ENCODE measurements at regions not wholly inside any gene's neighbourhood (a gene's known extent, or its start where the extent isn't known, plus 50 kb on each side); places are given as distances from the start of the nearest gene placed in this dataset.

DNA sequence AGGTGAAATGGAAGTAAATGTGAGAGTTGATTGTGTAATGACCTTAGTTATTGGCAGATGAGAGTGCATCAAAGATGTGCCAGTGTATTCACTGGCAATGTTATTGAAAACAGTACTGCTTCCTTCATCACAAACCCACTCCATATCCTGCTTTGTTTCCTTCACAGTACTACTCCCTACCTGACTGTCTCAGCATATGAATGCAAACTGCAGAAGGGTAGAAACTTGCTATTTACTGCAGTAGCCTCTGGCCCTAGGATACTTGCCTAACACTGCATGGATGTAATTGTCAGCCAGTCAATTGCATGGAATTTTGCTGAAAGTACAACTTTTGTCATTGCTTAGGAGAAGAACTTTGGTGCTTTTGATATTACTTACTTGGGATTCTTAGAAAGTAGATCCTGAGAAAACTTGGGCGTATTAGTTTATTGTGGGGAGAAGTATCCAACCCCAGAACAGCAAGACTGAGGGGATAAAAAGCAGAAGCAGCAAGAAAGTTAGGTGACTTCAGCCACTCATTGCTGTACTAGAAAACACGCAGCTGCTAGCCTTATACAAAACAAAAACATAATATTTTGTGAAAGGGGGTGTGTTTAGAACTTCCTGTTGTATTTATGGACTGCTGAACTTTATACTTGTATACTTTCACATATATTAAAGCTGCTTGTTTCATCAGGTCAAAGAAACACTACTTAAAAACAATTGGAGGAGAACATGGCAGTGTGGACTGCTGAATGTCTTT is 219.0 kb downstream of the CCNG2 start:
- no peak for DNase-seq (ENCODE audit: low read depth)
- in situ Hi-C loops (cut with HindIII; ENCODE audit: low sequenced_read_pairs), result no loop called here
- H3K4me3 ChIP-seq (ENCODE audit: low read depth, low read length), result no peak overlapping the region
- TF ChIP-seq, protein P1, sequence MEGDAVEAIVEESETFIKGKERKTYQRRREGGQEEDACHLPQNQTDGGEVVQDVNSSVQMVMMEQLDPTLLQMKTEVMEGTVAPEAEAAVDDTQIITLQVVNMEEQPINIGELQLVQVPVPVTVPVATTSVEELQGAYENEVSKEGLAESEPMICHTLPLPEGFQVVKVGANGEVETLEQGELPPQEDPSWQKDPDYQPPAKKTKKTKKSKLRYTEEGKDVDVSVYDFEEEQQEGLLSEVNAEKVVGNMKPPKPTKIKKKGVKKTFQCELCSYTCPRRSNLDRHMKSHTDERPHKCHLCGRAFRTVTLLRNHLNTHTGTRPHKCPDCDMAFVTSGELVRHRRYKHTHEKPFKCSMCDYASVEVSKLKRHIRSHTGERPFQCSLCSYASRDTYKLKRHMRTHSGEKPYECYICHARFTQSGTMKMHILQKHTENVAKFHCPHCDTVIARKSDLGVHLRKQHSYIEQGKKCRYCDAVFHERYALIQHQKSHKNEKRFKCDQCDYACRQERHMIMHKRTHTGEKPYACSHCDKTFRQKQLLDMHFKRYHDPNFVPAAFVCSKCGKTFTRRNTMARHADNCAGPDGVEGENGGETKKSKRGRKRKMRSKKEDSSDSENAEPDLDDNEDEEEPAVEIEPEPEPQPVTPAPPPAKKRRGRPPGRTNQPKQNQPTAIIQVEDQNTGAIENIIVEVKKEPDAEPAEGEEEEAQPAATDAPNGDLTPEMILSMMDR (IDR thresholded peaks at IDR 0.05; ENCODE audit: low read depth, low read length, missing control alignments), result no peak

DNA sequence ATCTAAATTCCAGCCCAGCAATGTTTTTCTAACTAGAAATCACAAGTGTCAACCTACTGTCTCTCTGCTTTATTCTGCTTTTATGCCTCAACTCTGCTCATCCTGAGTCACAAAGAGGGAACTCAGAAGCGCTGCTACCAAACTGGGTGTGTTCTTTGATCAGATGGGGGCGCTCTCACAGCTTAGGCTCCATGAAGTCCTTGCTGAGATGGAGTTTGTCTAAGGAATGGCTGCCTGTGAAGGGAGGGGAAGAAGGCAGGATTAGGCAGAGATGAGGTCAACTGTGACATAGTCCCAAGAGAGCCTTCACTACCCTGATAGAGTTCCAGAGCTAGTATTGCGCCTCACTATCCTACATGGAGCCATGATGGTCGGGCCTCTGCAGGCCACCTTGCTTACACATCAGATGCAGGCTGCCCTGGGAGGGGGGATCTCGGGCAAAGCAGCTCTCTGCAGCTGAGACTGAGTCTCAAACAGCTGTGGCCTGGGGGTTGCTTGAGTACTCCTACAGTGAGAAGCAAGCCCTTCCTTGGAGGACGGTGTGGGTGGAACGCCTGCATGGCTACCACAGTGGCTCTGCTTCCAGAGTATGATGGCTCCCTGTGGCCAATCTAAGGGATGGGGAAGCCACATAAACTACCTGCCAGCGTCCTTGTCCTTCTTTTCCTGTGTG is 219.9 kb downstream of the CCNG2 start:
- DNase-seq (ENCODE audit: low read depth), result no peak
- no peak overlapping the region for H3K4me3 ChIP-seq (ENCODE audit: low read depth, low read length)
- in situ Hi-C loops (cut with HindIII; ENCODE audit: low sequenced_read_pairs), result no loop called here
- TF ChIP-seq, protein P1 (IDR thresholded peaks at IDR 0.05; ENCODE audit: low read depth, low read length, missing control alignments), result no peak

DNA sequence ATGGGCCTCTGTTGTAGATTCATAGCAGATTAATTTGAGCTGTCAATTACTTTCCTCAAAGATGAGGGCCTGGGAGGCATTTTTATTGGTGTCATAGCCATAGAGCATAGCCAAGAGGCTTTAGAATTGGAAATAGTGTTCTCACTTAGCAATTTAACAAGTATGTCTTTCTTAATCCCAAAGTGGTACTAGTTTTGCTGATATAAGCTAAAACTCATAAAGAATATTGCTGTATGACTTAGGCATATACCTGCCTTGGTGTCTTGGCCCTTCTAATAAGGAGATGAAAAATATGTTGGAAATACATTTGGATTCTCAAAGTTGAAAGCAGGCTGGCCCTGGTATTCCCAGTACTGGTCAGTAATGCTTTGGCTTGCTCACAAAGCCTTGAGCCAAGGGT is 221.5 kb upstream of the CXCL13 start:
- in situ Hi-C loops (cut with HindIII; ENCODE audit: low sequenced_read_pairs), result no loop called here

DNA sequence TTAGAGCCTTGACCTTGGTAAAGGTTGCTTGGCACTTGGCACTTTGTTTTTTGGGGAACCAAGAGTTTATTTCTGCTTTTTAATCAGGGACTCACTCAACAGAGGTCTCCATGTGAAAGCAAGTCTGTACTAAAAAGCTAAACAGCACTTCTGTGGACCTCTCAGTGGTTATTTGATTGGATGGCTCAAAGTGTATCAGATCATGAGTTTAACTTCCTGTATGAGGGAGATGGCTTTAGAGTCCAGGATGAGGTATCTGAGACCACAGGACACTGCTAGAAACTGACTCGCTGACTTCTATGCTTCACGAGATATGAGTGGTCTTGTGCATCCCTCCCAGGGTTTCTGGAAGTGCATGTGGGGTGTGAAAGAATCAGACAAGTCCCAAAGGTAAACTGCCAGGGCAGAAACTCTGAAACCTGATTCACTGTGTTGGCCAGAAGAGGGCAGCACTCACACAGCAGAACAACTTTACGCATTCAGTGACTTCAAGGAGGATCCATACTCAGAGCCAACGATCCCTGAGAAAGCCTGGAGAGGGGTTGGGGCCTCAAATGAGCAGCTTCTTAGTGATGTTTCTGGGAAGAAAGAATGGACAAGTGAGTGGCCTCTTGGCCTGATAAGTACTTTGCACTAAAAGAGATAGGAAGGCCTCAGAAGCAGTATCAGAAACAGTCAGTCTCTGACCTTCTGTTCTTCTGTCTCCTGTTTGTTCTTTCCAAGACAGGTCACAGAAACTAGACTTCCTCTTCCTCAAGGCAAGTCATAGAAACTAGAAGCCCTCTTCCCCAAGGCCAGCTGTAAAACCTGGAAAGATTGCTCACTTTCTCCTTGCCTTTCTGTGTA is 220.3 kb upstream of the CXCL13 start:
- DNase-seq (ENCODE audit: low read depth), result peak; percentile 70
- no peak overlapping the region for H3K4me3 ChIP-seq (ENCODE audit: low read depth, low read length)
- in situ Hi-C loops (cut with HindIII; ENCODE audit: low sequenced_read_pairs), result no loop called here
- TF ChIP-seq, protein P1 (IDR thresholded peaks at IDR 0.05; ENCODE audit: low read depth, low read length, missing control alignments), result peak; percentile 85

More for the DNA sequence above, 221.5 kb upstream of the CXCL13 start:
- no peak for DNase-seq (ENCODE audit: low read depth)
- TF ChIP-seq, protein P1 (IDR thresholded peaks at IDR 0.05; ENCODE audit: low read depth, low read length, missing control alignments), result no peak
- H3K4me3 ChIP-seq (ENCODE audit: low read depth, low read length), result no peak overlapping the region

DNA sequence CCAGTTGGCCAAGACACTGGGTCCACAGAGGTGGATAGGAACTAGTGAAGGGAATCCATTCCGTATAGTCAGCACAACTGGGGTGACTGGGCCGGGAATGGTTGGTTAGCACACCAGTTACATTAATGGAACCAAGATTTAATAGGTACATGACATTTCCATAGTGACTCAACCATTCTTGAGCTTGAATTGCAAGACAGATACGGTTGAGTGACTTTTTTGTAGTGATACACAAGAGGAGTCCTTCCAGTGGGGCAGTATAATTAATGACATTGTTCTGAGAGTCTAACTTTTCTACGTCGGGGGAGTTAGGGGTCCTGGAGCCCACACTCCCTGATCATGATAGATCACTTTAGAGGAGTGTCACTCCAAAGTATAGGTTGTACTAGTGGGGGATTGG is 211.6 kb upstream of the CXCL13 start:
- in situ Hi-C loops (cut with HindIII; ENCODE audit: low sequenced_read_pairs), result no loop called here
- DNase-seq (ENCODE audit: low read depth), result no peak
- TF ChIP-seq, protein P1 (IDR thresholded peaks at IDR 0.05; ENCODE audit: low read depth, low read length, missing control alignments), result no peak
- H3K4me3 ChIP-seq (ENCODE audit: low read depth, low read length), result no peak overlapping the region

DNA sequence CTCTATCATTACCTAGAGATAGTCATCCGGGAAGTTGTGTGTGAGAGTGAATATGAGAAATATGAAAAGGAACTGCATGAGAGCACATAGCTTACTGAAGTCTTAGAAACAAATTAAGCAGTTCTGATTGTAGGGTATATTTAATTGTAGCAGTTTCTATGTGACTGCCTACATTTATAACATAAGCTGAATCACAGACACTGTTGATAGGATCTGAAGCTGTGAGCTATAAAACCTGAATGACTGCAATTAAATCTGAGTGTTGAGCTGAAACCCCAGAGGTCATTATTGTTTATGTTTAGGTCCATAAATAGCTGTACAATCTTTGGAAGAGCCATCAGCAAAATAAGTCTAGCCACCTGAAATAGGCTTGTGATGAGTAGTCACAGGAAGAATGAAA is 210.1 kb upstream of the CXCL13 start:
- no peak for DNase-seq (ENCODE audit: low read depth)
- TF ChIP-seq, protein P1 (IDR thresholded peaks at IDR 0.05; ENCODE audit: low read depth, low read length, missing control alignments), result no peak
- in situ Hi-C loops (cut with HindIII; ENCODE audit: low sequenced_read_pairs), result no loop called here
- no peak overlapping the region for H3K4me3 ChIP-seq (ENCODE audit: low read depth, low read length)

Measured in astrocyte of the cerebellum (primary cell).